Stimulated activated CD8-positive, alpha-beta memory T cell treated with anti-CD3 and anti-CD28 coated beads, Interleukin-7, amount 100 ng/mL, for 4 hours (primary cell): ENCODE measurements at regions not wholly inside any gene's neighbourhood (a gene's known extent, or its start where the extent isn't known, plus 50 kb on each side); places are given as distances from the start of the nearest gene placed in this dataset.
"Not testable (repeated sequence)": the region's sequence is repeated elsewhere in the genome, so short reads cannot be mapped to it uniquely, and the experiment has no call there.

Experiments
- DNase-seq, 2 donors: peaks; one replicate each; pipeline ENCODE4 v3.0.0-alpha.2; 2020; ENCODE audit warnings: low read depth in 2 of 2

- DNase-seq: no peak
Measured at GRCh38 chr13:79190932-79191331, 215.1 kb downstream of the RBM26 start.

DNA sequence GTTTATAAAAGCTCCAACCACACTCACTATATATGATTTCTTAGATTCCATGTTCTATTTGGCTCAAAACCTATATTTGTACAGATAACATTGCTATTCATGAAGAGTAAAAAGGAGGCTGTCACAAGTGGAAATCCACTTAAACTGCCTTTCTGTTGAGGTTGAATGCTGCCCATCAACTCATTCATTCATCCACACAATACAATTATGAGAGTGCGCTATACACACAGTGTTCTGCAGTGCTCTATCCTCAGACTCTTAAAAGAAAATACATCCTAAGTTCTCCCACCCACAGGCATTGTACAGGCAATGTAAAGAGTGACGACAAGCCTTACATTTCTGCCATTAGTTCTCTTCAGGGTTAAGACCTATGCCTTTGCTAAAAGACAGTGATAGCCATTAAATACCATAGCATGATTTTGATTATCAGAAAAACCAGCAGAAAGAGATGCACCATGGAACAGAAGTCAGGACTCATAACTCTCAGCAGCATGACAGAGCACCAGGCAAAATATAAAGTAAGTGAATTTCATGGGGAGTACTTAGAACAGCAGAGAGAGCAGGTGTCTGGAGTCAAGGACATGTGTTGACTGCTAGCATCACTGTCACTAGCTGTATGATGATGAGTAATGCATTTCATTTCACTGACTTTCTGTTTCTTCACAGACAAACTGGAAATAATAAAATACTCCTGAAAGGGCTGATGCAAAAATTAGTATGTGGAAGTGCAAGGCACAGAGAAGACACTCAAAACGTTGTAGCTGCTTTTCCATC lies 218.0 kb downstream of the RBM26 start:
- DNase-seq: no peak

DNA sequence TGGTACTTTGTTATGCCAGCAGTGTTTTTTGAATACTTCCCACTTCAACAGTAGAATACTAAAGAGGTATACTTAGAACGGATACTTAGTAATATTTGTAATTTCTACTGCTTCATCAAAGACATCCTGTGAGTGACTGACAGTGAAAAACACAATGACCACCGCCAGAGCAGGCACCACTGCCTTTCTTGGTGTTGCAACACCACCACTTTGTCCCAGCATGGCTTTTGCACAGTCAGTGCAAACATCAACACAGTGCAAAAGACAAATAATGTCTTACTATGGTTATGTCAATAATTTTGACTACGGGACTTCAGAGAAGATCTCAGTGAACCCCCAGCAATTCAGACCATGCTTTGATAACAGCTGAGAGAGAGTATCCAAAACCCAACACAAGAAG lies 220.5 kb downstream of the RBM26 start:
- no peak for DNase-seq

DNA sequence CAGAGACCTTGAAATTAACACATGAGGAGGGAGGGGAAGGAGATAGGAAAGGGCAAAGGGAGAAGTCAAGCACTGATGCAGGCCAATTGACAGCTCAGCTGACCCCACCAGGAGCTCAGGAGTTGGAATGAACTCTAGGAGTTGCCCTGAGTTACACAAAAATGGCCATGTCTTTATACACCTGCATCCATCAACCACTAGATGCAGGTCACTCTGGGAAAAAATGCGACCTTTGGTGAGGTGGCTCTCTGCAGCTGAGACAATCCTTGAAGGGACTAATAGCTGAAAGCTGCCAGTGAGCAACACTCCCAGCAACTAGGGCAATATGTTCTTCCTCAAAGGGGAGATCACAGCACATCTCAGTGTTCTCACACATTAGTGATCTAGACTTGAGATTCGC lies 222.8 kb downstream of the RBM26 start:
- DNase-seq: no peak

DNA sequence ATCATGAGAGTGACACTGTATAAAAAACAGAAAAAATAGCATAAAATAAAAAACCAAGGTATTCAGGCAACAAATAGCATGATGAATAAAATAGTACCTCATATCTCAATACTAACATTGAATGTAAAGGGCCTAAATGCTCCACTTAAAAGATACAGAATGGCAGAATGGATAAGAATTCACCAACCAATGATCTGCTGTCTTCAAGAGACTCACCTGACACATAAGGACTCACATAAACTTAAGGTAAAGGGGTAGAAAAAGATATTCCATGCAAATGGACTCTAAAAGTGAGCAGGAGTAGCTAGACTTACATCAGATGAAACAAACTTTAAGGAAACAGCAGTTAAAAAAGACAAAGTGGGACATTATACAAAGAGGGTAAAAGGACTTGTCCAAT lies 232.4 kb downstream of the RBM26 start:
- not testable (repeated sequence) for DNase-seq

GRCh38 chr13:79172924-79173323 lies 233.1 kb downstream of the RBM26 start:
- not testable (repeated sequence) for DNase-seq

GRCh38 chr13:79171141-79172061 lies 234.7 kb downstream of the RBM26 start:
- DNase-seq: no peak

DNA sequence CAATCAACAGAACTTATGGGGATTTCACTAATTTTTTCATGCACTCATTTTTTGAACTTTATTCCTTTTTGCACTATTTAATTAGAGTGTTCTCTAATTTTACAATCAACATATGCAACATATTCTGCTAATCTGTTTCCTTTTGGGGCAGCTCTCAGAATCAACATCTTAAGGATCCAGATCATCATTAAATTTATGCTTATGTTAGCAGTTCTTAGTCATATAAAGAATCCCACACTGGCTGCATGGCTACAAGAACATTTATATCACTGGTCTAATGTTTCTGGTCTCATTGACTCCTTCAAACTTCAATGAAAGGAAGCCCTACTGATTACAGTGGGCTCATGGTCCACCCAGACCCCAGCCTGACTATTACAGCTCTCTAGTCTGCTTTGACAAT lies 245.2 kb downstream of the RBM26 start:
- no peak for DNase-seq

DNA sequence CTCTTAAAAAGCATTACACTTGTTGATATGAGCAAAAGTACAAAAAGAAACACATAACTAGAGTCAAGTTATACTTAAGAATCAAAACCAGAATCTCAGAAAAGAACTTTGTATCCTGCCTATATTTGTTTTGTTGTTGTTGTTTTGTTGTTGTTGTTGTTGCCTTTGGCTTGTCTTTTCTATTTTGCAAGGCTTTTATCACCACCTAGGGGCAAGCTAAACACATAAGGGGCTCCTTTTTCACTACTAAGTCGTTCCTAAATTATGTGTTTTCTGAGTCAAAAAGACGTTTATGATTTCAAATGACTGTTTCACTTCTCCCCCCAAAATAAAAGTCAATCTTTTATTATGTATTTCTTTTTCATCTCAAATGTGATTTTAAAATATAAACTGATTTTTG lies 250.2 kb downstream of the RBM26 start:
- no peak for DNase-seq

- DNase-seq: no peak
Measured at GRCh38 chr13:79149210-79149609, 256.8 kb downstream of the RBM26 start.

- no peak for DNase-seq
Measured at GRCh38 chr13:79141082-79141481, 265.0 kb downstream of the RBM26 start.

DNA sequence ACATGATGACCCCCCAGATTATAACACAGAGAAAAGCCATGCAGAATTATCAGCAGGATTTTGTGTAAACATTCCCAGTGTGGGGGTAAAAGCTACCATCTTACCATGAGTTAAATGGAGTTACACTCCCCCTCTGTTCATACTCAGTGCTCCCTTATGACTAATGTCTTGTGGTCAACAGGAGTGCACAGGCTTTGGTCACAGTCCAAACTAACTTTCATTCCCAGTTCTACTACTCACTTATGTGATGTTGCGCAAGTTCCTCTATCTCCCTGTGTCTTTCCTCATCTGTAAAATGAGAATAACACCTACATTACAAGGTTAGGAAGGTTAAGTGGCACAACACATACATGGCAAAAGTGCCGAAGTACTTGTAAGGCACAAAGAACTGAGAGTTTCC lies 277.9 kb downstream of the RBM26 start:
- no peak for DNase-seq

DNA sequence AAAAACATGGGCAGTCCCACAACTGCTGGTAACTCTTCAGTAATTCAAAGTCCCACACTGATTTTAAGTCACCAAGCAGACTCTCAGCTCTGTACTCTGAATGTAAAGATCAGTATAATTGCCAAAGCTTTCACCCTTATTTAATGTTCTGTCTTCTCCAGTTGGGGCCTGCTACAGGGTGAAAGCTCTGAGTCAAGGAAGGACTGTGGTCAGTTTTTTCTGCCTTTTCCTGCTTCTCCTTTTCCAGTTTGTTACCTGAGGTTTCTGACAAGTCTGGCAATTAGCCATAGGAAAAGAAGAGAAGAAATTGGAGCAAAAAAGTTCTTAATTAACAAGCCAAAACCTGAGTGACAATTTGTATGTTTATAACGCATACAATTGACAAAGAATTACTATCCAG lies 279.3 kb downstream of the RBM26 start:
- no peak for DNase-seq

DNA sequence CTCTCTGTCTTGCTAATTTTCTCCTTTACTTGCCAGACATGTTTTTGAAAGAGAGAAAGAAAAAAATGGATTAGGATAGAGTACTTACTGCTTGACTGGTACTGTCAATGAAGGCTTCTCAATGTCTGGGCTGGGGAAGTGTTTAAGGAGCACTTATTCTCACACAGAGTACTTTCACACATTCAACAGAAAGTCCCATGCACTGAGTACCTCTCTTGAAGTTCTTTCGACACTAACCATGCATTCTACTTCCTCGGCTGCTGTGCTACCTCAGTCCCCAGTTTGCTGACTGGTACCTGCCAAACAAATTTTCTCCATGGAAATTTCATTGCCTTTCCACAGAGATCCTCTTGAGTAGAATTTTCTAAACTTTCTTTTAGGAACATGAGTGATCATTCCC lies 281.9 kb downstream of the RBM26 start:
- DNase-seq: no peak

DNA sequence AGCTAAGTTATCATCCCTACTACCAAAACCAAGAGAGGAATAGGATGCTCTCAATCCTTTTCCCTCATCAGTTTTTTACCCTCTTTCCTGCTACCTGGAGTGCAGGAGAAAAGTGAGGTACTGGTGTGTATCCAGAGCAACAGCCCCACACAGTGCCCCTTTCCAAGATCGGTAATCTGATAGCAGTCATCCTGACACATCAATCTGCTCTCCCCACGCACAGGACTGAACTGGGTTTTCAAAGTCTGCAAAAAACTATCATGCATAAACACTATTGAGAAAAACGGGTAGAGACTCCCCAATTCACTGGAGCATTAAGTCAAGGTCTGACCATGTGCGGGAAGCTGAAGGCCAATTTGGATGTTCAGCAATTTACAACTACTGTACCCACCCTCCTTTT lies 284.8 kb downstream of the RBM26 start:
- no peak for DNase-seq

DNA sequence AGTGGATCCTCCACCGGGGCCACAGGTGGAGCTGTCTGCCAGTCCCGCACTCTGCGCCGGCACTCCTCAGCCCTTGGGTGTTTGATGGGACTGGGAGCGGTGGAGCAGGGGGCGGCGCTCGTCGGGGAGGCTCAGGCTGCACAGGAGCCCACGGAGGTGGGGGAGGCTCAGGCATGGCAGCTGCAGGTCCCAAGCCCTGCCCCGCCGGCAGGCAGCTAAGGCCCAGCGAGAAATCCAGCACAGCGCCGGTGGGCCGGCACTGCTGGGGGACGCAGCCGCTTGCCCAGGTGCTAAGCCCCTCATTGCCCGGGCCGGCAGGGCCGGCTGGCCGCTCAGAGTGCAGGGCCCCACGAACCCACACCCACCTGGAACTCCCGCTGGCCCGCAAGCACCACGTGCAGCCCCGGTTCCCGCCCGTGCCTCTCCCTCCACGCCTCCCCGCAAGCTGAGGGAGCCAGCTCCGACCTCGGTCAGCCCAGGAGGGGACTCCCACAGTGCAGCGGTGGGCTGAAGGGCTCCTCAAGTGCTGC lies 286.4 kb downstream of the RBM26 start:
- DNase-seq: no peak

DNA sequence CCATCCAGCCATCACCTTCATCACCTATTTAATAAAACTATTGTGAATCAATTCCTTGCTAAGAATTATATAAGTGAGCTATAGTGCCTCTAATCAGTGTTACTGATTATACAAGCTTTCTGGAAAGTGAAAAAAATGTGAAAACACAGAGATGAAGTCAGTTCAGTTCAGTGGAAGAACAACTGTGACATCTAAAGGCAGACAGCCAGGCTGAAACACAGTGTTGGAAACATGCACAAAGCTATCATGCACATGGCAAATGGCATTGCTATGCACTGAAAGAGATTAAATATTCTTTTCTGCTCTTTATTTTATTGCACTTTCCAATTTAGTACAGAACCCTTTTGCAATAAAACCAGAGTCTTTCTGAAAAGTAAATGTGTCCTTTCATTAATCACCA lies 294.0 kb downstream of the RBM26 start:
- no peak for DNase-seq

- DNase-seq: no peak
Measured at GRCh38 chr13:79108914-79109643, 297.0 kb downstream of the RBM26 start.

DNA sequence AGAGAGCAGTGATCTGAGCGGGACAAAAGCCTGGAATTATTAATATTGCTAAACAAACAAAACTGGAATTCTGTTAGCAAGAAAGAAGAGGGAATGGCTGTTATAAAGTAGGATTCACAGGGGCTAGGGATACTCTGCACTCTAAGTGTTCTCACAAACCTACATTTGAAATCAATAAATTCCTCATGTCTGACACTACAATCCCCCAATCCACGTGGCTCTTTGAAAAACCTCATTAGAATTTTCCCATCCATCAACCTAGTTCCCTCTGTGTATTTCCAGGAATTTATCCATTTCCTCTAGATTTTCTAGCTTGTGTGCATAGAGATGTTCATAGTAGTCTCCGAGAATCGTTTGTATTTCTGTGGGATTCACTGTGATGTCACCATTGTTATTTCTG lies 307.5 kb downstream of the RBM26 start:
- no peak for DNase-seq

GRCh38 chr13:79097201-79097600 lies 308.9 kb downstream of the RBM26 start:
- DNase-seq: no peak

DNA sequence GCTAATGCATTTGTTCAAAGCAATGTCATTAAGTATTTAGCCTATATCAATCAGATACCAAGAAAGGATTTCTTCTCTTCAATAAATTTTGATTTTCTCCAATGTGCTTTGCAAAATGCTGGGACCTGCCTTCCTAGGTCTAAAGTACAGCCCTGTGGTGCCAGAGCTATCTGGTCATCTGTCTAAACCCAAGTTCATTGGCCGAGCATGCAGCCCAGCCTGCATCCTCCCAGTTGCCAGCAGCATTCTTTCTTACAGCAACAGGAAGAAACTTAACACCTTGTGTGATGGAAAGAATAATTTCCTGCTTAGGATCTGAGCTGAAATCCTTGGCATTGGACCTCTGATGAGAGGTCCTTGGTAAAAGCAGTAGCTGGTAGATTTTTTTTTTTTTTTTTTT lies 310.0 kb downstream of the RBM26 start:
- no peak for DNase-seq

DNA sequence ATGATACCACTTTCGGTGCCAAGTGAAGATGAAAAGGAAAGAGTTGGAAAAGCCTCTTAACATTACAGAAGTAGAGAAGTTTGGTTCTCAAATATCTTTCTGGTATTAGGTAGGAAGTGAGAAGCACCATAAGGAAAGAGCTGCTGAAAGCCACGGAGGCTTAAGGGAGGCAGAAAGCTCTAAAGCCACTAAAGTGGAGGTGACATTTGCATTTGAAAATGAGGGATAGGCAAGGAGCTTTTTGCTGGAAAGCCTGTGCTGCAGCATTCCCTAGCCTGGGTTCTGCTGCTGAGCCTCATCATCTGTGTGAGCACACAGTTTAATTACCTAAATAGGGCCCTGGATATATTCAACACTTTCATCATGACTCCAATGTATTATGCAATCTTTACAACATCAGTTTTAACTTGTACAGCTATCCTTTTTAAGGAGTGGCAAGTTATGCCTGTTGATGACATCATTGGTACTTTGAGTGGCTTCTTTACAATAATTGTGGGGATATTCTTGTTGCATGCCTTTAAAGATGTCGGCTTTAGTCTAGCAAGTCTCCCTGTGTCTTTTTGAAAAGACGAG lies 315.4 kb downstream of the RBM26 start:
- DNase-seq: no peak
